OCI-LY1 (cell line): ENCODE measurements at regions not wholly inside any gene's neighbourhood (a gene's known extent, or its start where the extent isn't known, plus 50 kb on each side); places are given as distances from the start of the nearest gene placed in this dataset.

Experiments used
- H2AFZ ChIP-seq: fragments of 200-600 bp; sonication (generic), shearing (Covaris generic); 2 replicates; pipeline ENCODE4 v1.6.0; 2014; ENCODE audit warnings: antibody characterized with exemption, mild to moderate bottlenecking, low read length
- H3F3A ChIP-seq: fragments of 200-600 bp; sonication (generic), shearing (Covaris generic); 2 replicates; pipeline ENCODE4 v1.6.0; 2014; ENCODE audit warnings: mild to moderate bottlenecking, antibody characterized with exemption, low read length, moderate library complexity; ENCODE audit not compliant: insufficient read depth
- H3K27ac ChIP-seq: fragments of 200-600 bp; sonication (generic); 2 replicates; pipeline ENCODE4 v1.5.1; 2014; ENCODE audit warnings: low read length, mixed run types, mild to moderate bottlenecking, low read depth; ENCODE audit not compliant: poor library complexity, severe bottlenecking
- H3K27me3 ChIP-seq: fragments of 200-600 bp; sonication (generic); 2 replicates; pipeline ENCODE4 v1.6.0; 2014; ENCODE audit warnings: antibody characterized with exemption, mild to moderate bottlenecking, low read length, moderate library complexity; ENCODE audit not compliant: insufficient read depth
- H3K36me3 ChIP-seq: fragments of 200-600 bp; sonication (generic); 2 replicates; pipeline ENCODE4 v1.6.1; 2014; ENCODE audit warnings: mild to moderate bottlenecking, antibody characterized with exemption, low read length, moderate library complexity, mixed read lengths; ENCODE audit not compliant: insufficient read depth
- H3K4me1 ChIP-seq: fragments of 200-600 bp; sonication (generic); 2 replicates; pipeline ENCODE4 v1.5.1; 2014; ENCODE audit warnings: mild to moderate bottlenecking, low read length, moderate library complexity; ENCODE audit not compliant: insufficient read depth, severe bottlenecking
- H3K4me2 ChIP-seq: fragments of 200-600 bp; sonication (generic), shearing (Covaris generic); 2 replicates; pipeline ENCODE4 v1.6.1; 2014; ENCODE audit warnings: low read length
- H3K4me3 ChIP-seq: fragments of 200-600 bp; sonication (generic); 2 replicates; pipeline ENCODE4 v1.5.1; 2014; ENCODE audit warnings: low read length, low read depth, mild to moderate bottlenecking, mixed read lengths; ENCODE audit not compliant: poor library complexity, severe bottlenecking
- H3K79me2 ChIP-seq: fragments of 200-600 bp; shearing (Covaris generic); 2 replicates; pipeline ENCODE4 v1.6.1; 2016; ENCODE audit warnings: mixed run types, low read length, mixed read lengths; ENCODE audit not compliant: insufficient read depth
- H3K9ac ChIP-seq: fragments of 200-600 bp; sonication (generic), shearing (Covaris generic); 2 replicates; pipeline ENCODE4 v1.6.1; 2014; ENCODE audit warnings: mild to moderate bottlenecking, low read length, mixed read lengths
- H3K9me2 ChIP-seq: fragments of 200-600 bp; sonication (generic), shearing (Covaris generic); 2 replicates; pipeline ENCODE4 v1.6.1; 2014; ENCODE audit warnings: low read depth, mild to moderate bottlenecking, low read length, mixed read lengths
- H3K9me3 ChIP-seq: fragments of 200-600 bp; shearing (Covaris generic); 2 replicates; pipeline ENCODE4 v1.6.1; 2014; ENCODE audit warnings: low read length, mixed read lengths
- H4K20me1 ChIP-seq: fragments of 200-600 bp; sonication (generic), shearing (Covaris generic); 2 replicates; pipeline ENCODE4 v1.6.0; 2016; ENCODE audit warnings: mild to moderate bottlenecking, low read length; ENCODE audit not compliant: insufficient read depth
- EZH2 ChIP-seq: fragments of 200-600 bp; sonication (generic), shearing (Covaris generic); IDR thresholded peaks from 2 replicates; pipeline ENCODE4 v1.8.0; 2017; ENCODE audit warnings: borderline replicate concordance, mixed run types, mild to moderate bottlenecking, antibody characterized with exemption, low read length, moderate library complexity, mixed read lengths
- TF ChIP-seq, protein P1 (sequence below): fragments of 200-600 bp; sonication (generic), shearing (Covaris generic); IDR thresholded peaks from 2 replicates; pipeline ENCODE4 v1.5.1; 2017; ENCODE audit warnings: mild to moderate bottlenecking, antibody characterized with exemption, low read length, moderate library complexity, mixed read lengths

DNA sequence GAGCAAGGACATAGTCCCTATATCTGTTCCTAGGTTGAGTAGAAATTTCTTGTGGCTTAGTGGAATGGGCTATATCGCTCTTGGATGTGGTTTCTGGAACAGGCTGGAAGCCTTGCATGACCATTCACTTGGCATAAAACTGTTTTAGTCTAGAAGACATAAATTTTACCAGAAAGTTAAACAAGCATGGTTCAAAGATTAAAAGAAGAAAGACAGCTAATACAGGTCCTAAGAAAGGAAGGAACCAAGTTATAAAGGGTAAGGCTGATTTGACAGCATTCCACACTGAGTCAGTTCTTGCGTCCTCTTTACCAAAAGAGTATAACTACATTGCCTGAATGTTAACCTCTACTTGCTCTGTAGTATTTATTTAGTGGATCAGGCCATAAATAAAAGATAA lies 724.2 kb downstream of the SORCS1 start:
- Histone ChIP-seq H3K9me2 (no peaks in the 10 kb centered on the region), H3K9ac (no peak overlapping the region), H3K27ac (no peak overlapping the region), H3K79me2 (no peaks in the 10 kb centered on the region), H4K20me1 (no peaks in the 10 kb centered on the region), H2AFZ (no peak overlapping the region), H3F3A (no peaks in the 10 kb centered on the region), H3K36me3 (no peaks in the 10 kb centered on the region), H3K4me1 (no peaks in the 10 kb centered on the region), H3K4me2 (no peak overlapping the region), H3K4me3 (no peak overlapping the region), H3K27me3 (no peaks in the 10 kb centered on the region), H3K9me3 (no peaks in the 10 kb centered on the region)
- TF ChIP-seq, protein P1, sequence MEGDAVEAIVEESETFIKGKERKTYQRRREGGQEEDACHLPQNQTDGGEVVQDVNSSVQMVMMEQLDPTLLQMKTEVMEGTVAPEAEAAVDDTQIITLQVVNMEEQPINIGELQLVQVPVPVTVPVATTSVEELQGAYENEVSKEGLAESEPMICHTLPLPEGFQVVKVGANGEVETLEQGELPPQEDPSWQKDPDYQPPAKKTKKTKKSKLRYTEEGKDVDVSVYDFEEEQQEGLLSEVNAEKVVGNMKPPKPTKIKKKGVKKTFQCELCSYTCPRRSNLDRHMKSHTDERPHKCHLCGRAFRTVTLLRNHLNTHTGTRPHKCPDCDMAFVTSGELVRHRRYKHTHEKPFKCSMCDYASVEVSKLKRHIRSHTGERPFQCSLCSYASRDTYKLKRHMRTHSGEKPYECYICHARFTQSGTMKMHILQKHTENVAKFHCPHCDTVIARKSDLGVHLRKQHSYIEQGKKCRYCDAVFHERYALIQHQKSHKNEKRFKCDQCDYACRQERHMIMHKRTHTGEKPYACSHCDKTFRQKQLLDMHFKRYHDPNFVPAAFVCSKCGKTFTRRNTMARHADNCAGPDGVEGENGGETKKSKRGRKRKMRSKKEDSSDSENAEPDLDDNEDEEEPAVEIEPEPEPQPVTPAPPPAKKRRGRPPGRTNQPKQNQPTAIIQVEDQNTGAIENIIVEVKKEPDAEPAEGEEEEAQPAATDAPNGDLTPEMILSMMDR = no peak
- no peak for TF ChIP-seq EZH2

DNA sequence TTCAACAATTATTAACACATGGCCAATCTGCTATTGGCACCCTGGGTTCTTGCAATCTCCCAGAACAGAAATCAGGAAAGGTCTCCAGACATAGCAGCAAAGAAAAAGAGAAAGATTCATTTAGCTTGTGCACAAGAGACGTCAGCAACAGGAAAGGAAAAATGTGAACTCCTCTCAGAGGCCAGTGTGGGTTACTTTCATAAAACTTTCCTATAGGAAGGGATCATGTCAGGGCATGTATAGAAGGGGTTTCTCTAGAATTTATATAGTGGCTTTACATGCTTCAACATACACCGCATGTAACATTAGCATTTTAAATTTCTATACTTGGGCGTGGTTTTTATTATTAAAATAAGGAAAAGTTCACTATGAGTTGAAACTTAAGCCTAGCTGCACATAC lies 725.1 kb downstream of the SORCS1 start:
- H3K4me1 ChIP-seq = no peaks in the 10 kb centered on the region
- no peak overlapping the region for H3K9ac ChIP-seq
- no peaks in the 10 kb centered on the region for H3K36me3 ChIP-seq
- no peaks in the 10 kb centered on the region for H4K20me1 ChIP-seq
- no peaks in the 10 kb centered on the region for H3K79me2 ChIP-seq
- no peaks in the 10 kb centered on the region for H3F3A ChIP-seq
- TF ChIP-seq, protein P1 = no peak
- no peak for TF ChIP-seq EZH2
- no peaks in the 10 kb centered on the region for H3K27me3 ChIP-seq
- no peak overlapping the region for H3K27ac ChIP-seq
- no peaks in the 10 kb centered on the region for H3K9me3 ChIP-seq
- no peak overlapping the region for H3K4me3 ChIP-seq
- H3K9me2 ChIP-seq = no peaks in the 10 kb centered on the region
- H2AFZ ChIP-seq = no peak overlapping the region
- no peak overlapping the region for H3K4me2 ChIP-seq

DNA sequence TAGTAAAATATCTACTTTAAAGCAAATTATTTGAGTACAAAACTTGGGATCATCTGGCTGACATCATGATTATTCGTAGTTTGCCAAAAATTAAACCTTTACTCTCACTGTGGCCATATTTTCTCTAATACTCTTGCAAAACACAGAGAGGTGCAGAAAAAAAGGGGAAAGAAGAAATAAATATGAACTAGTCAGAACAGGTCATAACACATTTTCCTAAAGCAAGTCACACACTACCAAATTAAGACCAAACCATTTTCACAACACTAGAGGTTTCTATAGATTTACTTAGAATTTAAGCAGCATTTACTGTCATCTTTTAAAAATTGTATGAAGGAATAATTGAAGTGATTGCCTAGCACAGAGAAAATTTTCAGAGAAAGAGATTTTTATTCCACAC lies 726.1 kb downstream of the SORCS1 start:
- Histone ChIP-seq H3K79me2 (no peaks in the 10 kb centered on the region), H2AFZ (no peak overlapping the region), H4K20me1 (no peaks in the 10 kb centered on the region), H3K27me3 (no peaks in the 10 kb centered on the region), H3K36me3 (no peaks in the 10 kb centered on the region), H3K27ac (no peak overlapping the region), H3K9me2 (no peaks in the 10 kb centered on the region), H3K9ac (no peak overlapping the region), H3K9me3 (no peaks in the 10 kb centered on the region), H3K4me3 (no peak overlapping the region), H3F3A (no peaks in the 10 kb centered on the region), H3K4me1 (no peaks in the 10 kb centered on the region), H3K4me2 (no peak overlapping the region)
- TF ChIP-seq, protein P1 = no peak
- no peak for TF ChIP-seq EZH2
